Epithelial cell of prostate (primary cell): ENCODE measurements at regions not wholly inside any gene's neighbourhood (a gene's known extent, or its start where the extent isn't known, plus 50 kb on each side); places are given as distances from the start of the nearest gene placed in this dataset.
"Not testable (repeated sequence)": the region's sequence is repeated elsewhere in the genome, so short reads cannot be mapped to it uniquely, and the experiment has no call there.

ENCODE experiments used
- DNase-seq: peaks from one replicate; pipeline ENCODE4 v3.0.0-alpha.2; 2011; ENCODE audit warnings: low read depth, low spot score
- H3K27ac ChIP-seq: fragments of 450-650 bp; 2 replicates; pipeline ENCODE4 v1.5.1; 2017; ENCODE audit warnings: mild to moderate bottlenecking

- no peak for DNase-seq
These were observed 213.6 kb upstream of the CSNK1A1L start for GRCh38 chr13:37319031-37319443.

GRCh38 chr13:37316935-37317334, 211.5 kb upstream of the CSNK1A1L start:
- DNase-seq, result no peak
- no peak overlapping the region for H3K27ac ChIP-seq

More at GRCh38 chr13:37319031-37319443, 213.6 kb upstream of the CSNK1A1L start:
- no peak overlapping the region for H3K27ac ChIP-seq

- H3K27ac ChIP-seq, result peak overlapping the region; percentile 58
- DNase-seq, result peak; percentile 60
These were observed 207.9 kb upstream of the CSNK1A1L start for GRCh38 chr13:37313372-37313771.

- DNase-seq, result peak; percentile 84
These were observed 201.5 kb upstream of the CSNK1A1L start for GRCh38 chr13:37306778-37307544.

DNA sequence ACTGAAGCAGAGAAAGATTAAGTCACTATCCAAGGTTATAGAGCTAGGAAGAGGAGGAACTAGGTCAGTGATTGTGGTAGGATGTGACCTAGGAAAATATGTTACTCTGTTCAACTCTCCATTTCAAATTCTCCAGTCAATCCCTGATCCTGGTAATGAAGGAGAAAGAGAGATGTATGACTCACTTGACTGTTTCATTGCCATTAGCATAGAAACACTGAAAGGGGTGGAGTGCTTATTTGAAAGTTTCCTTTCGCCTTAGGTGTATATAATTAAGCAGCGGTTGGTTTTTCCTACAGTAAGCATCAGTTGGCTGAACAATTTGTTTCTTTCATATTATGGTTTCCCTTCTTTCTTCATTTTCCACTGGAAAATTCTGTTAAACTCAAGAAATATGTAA, 198.1 kb upstream of the CSNK1A1L start:
- no peak for DNase-seq

More at GRCh38 chr13:37306778-37307544, 201.5 kb upstream of the CSNK1A1L start:
- H3K27ac ChIP-seq, result peak overlapping the region; percentile 80

DNA sequence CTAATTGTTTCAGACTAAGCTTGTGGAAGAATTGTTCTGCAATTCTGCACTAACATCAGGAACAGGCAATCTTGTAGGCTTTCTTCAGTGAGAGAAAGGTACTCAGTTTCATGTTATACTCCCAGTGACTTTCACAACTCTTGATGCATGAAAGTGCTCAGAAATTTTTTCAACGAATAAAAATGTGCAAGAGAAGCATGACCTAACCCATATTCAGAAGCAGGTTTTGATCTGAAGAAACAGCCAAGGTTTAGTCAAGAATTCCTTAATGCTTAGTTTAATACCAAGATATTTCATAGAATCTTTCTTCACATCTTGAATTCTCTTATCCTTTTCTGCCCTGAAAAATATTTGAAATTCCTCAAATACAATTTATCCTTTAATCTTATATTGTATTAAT, 197.2 kb upstream of the CSNK1A1L start:
- no peak for DNase-seq
- no peak overlapping the region for H3K27ac ChIP-seq

More for the DNA sequence above, 198.1 kb upstream of the CSNK1A1L start:
- H3K27ac ChIP-seq, result no peak overlapping the region

DNA sequence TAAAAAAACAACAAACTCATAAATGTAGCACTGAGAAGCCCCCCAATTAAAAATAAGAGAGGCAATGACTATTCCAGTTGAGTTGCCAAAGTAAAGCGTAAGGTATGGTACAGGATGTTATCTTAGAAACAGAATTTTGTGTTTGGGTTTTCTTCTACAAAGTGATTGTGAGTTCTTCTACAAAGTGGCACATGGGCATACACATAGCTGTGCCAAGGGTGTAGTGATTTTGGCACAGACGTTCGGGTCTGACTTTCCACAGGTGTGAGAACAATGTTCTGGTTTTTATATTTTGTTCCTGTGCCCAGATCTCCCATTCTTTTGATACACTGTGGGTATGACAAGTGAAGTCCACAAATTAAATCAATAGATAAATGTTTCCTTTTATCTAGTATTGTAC, 190.1 kb upstream of the CSNK1A1L start:
- no peak for DNase-seq
- H3K27ac ChIP-seq, result no peak overlapping the region

DNA sequence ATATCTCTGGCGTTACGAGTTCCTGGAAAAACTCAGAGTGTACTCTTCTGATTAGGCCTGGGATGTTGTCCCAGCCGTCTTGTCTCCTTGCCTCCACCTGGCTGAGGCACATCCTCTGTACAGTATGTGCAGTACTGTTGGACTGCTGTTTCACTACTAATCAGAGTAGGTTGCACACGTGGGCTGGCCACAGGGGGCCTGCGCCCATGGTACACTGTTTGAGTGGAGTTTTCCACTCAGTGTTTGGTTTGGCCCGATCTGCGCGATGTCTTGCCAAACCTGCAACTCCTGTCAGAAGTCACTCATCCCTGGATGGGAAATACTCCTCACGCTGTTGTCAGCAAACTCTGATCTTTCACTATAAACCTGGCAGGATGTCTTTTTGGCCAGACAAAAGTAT, 189.6 kb upstream of the CSNK1A1L start:
- H3K27ac ChIP-seq, result no peak overlapping the region

GRCh38 chr13:37294472-37294871, 189.0 kb upstream of the CSNK1A1L start:
- H3K27ac ChIP-seq, result no peak overlapping the region
- no peak for DNase-seq

More for the DNA sequence above, 189.6 kb upstream of the CSNK1A1L start:
- DNase-seq, result no peak

GRCh38 chr13:37293295-37293694, 187.8 kb upstream of the CSNK1A1L start:
- H3K27ac ChIP-seq, result no peak overlapping the region
- DNase-seq, result no peak

- no peak overlapping the region for H3K27ac ChIP-seq
- no peak for DNase-seq
These were observed 185.4 kb upstream of the CSNK1A1L start for GRCh38 chr13:37290716-37291505.

- no peak for DNase-seq
- no peak overlapping the region for H3K27ac ChIP-seq
These were observed 183.9 kb upstream of the CSNK1A1L start for GRCh38 chr13:37289212-37289935.

GRCh38 chr13:37288057-37288720, 182.7 kb upstream of the CSNK1A1L start:
- no peak overlapping the region for H3K27ac ChIP-seq
- no peak for DNase-seq

- DNase-seq, H3K27ac ChIP-seq: not testable (repeated sequence)
These were observed 174.8 kb upstream of the CSNK1A1L start for GRCh38 chr13:37280231-37280630.

DNA sequence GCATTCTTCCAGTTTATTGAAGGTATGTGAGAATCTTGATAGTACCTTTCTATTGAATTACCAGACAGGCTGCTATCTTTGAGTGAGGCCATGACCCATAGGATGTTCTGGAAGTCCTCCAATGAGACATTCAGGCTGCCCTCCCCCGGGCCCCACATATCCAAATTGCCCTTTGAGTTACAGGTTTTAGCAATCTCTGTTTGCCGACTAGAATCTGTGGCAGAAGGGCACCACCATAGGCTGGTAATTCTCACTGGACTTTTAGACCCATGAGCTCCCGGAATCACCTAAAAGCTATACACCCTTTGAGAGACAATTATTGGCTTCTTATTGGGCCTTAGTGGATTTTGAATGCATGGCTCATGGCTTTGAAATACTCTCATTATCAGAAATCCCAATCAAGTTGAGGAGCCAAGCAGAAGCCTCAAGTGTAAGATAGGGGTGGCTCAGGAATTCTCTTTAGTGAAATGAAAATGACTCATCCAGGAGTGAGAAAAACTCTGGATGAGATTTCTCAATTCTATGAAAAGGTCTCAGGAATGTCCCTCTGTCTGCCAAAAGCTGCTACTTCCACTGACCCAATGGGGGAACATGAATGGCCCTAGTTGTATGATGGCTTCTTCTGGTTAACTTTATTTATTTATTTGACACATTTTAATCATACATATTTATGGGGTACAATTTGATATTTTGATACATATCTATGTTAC, 172.1 kb upstream of the CSNK1A1L start:
- no peak for DNase-seq
- no peak overlapping the region for H3K27ac ChIP-seq

GRCh38 chr13:37277007-37277406, 171.5 kb upstream of the CSNK1A1L start:
- no peak for DNase-seq
- no peak overlapping the region for H3K27ac ChIP-seq

GRCh38 chr13:37274569-37275497, 169.4 kb upstream of the CSNK1A1L start:
- no peak overlapping the region for H3K27ac ChIP-seq
- DNase-seq, result no peak

- no peak overlapping the region for H3K27ac ChIP-seq
- DNase-seq, result no peak
These were observed 168.4 kb upstream of the CSNK1A1L start for GRCh38 chr13:37273836-37274235.
